ENCODE measurements at regions not wholly inside any gene's neighbourhood (a gene's known extent, or its start where the extent isn't known, plus 50 kb on each side); places are given as distances from the start of the nearest gene placed in this dataset.

DNA sequence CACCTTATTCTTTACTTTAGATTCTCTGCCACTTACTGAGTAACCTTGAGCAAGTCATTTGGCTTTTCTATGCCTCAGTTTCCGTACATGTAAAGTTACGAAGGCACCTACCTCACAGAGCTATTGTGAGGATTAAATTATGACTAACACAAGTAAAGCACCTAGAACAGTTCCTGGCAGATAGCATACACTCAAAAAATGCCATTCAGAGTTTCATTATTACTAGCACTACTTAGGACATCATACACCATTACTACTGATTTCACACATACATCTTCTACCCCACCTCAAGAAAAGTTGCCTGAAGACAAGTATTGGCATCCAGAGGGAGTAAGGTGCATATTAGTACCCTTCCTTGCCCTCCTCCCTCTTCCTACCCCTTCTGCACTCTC, 107.8 kb downstream of the OGFRL1 start:
- no peak for DNase-seq (ENCODE audit: low read depth)

GRCh38 chr6:71399279-71399678, 110.7 kb downstream of the OGFRL1 start:
- DNase-seq (ENCODE audit: low read depth) = no peak

DNA sequence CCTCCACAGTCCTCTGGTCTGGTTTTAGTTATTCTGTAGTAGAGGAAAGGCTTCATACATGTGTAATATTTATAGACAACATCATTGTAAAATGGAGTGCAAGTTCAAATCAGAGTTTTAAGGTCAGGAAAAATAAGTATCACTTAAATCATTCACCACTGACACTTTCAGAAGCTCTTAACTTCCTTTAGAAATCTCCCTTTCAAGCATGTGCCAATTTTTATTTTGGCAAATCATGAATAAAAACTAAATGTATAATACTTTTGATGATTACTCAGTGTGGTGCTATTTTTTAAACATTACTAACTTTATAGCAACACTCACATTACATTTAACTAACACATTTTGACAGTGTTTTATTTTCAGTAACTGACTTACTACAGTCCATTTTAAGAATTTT, 112.2 kb downstream of the OGFRL1 start:
- no peak for DNase-seq (ENCODE audit: low read depth)

DNA sequence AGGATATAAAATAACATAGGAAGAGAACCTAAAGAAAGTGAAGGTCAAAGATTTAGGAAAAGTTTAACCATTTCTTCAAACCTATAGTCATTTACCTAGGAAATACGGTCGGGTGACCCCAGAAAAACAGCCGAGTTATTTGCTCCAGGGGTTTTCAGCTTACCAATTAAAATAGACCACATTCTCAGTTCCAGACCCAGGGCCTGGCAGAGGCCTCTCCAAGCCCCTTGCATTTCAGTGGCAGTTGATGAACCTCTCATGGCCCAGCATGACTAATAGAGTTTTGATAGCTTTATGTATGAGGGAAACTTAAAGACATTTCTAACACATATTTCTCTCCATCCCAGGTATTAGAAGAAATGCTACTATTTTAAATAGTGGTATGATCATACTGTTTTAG, 113.5 kb downstream of the OGFRL1 start:
- no peak for DNase-seq (ENCODE audit: low read depth)

DNA sequence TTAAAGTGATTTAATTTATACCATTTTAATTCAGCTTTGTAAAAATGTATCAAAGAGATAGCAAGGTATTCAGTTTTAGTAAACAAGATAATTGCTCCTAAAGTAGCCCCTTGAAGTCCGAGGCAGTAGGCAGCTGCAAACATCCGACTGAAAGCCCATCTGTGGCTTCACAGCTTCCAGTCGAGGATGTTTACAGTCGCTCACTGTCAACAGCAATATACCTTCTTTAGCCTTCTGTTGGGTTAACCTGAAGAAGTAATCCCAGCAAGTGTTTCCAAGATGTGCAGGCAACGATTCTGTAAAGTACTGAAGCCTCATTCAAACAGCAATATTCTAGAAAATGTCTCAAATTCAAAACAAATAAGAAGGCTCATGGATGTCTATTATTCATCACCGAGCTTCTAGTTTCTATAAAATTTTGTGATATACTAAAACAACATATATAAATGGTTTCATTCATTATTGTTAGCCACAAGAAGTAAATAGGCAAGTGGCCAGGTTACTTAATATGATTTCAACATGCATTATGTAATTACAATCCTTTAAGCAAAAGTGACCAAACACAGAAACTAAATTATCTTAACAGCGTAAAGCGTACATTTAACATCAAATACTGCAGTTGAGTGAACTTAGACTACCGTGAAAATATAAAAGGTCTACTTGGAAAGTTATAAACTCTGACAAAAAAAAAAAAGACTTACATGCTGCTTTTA, 115.0 kb downstream of the OGFRL1 start:
- no peak for DNase-seq (ENCODE audit: low read depth)

- no peak for DNase-seq (ENCODE audit: low read depth)
Observed at GRCh38 chr6:71404145-71404966, 115.7 kb downstream of the OGFRL1 start.

- DNase-seq (ENCODE audit: low read depth) = no peak
Observed at GRCh38 chr6:71404967-71405278, 116.3 kb downstream of the OGFRL1 start.

- DNase-seq (ENCODE audit: low read depth) = no peak
Observed at GRCh38 chr6:71405416-71405815, 116.8 kb downstream of the OGFRL1 start.

DNA sequence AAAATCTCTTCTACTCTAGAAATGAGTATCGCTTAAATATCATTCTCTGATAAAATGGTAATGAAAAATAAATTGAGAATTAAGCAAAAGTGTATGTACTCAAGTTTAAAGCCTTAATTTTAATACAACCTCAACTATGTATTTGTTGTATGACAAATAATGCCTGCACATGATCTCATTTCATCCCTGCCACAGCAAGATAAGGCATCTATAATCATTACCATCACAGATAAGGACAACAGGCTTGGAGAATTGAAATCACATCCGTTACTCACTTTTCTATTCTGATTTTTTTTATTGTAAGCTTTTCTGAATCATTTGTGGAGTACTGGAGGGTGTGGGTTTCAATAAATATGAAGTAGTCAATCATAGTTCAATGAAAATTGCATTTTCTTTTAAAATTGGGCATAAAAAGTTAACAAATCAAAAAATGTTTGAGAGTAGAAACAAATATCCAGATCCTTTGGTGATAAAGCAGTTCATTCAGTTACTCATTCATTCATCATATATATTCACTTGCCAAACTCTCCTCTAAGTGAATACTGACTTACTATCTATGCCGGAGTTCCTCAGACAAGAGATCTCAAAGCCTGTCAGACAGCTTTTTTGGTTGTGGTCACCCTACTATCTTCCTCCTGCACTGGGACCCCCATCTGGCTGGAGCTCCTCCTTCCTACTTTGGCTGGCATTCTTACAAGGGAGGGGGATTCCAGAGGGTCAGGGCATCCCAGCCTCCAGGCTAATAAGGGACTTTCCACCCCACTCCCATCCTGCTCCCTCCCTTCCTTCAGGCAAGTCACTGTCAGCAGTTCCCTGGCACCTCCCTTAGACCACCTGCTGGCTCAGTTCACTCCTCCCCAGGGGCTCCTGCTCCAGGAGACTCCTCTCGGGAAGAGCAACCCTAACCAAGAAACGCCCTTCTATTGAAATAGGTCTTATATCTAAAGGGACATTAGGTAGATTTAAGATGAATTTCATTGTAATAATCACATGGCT, 118.6 kb downstream of the OGFRL1 start:
- DNase-seq (ENCODE audit: low read depth) = no peak

DNA sequence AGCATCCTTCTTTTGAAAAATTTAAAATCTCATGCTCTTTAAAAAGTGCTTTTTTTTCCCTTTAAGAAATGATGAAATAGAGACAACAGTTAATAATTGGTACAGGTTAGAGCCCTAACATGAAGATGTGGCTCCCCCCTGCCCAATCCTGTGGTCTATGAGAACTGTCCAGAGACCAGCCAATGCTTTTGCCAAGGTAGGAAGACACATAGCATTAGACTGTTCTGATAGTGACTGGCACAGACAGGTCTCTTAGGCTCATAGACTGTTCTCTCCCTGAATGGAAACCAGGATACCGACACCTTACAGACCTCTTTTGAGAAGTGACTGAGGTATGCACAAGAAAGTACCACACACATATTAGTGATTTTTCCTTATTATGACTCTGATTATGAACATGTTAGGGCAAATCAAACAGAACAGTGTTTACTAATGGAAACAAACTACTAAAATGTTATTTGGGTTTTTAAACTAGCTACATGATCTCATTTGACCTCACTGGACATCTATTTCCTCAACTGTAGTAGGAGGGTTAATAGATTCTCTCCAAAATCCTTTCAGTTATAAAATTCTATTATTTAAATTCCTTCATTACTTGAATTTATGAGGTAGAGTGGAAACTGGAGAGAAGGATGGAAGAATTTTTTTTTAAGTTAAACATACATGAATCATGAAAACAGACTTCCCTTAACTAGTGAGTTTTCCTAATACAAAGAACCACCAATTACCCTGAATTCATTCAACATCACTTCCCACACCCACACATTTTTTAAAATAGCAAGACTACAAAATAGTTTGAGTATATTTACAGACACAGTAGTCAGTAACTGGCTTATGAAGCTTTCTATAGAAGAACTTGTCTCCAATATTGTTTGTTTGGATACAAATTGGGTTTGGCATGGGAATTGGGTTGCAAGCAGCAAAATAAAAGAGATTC, 120.4 kb downstream of the OGFRL1 start:
- no peak for DNase-seq (ENCODE audit: low read depth)

- no peak for DNase-seq (ENCODE audit: low read depth)
Observed at GRCh38 chr6:71410164-71410566, 121.6 kb downstream of the OGFRL1 start.

GRCh38 chr6:71410681-71411080, 122.1 kb downstream of the OGFRL1 start:
- no peak for DNase-seq (ENCODE audit: low read depth)

GRCh38 chr6:71411882-71412281, 123.3 kb downstream of the OGFRL1 start:
- DNase-seq (ENCODE audit: low read depth) = no peak

- no peak for DNase-seq (ENCODE audit: low read depth)
Observed at GRCh38 chr6:71412559-71413140, 124.0 kb downstream of the OGFRL1 start.

- DNase-seq (ENCODE audit: low read depth) = no peak
Observed at GRCh38 chr6:71414486-71414885, 125.9 kb downstream of the OGFRL1 start.

- no peak for DNase-seq (ENCODE audit: low read depth)
Observed at GRCh38 chr6:71419217-71420094, 130.8 kb downstream of the OGFRL1 start.

GRCh38 chr6:71420095-71420692, 131.6 kb downstream of the OGFRL1 start:
- DNase-seq (ENCODE audit: low read depth) = no peak

DNA sequence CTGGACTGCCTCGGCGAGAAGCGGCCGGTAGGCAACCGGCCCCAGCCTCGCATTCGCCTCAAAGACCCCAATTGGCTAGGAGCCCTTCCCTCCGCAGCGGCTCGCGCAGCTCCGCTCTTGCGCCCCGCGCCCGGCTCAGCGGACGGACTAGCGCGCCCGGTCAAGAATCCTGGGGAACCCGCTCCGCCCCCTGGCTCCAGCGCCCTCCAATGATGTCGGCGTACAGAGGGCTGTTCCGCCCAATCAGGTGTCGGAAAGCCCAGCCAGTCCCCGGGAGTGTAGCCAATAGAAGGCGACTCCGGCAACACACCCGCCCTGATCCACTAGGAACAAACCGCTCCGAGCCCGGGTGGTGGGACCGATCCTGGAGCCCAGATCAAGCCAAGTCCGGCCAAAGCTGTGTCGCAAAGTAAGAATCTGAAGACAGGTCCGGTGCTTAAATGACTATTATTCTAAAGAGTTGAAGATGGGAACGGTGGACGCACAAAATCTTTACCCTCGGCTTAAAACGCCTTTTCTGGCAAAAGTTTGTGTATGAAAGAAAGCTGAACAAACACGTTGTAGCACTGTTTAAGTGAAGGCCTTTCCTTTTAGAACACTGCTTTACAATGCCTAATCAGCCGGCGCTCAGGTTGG, 132.2 kb downstream of the OGFRL1 start:
- DNase-seq (ENCODE audit: low read depth) = peak; percentile 4

DNA sequence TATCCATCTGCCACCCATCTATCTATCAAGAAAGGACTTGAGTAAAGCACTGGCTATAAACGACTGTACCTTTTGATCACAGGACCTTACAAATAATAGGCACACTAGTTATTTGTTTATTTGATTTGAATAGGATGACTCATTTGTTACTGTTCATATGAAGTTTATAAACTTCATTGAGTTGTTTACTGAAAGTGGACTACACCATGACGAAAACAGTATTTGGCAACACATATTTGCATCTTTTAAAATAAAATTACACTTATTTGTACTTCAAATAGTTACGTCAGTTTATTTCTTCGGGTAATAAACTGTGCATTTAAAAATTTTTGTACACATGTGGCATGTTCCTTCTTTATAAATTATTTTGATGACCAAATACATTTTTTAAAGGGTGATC, 133.0 kb downstream of the OGFRL1 start:
- no peak for DNase-seq (ENCODE audit: low read depth)

All from activated T-cell treated with anti-CD3 and anti-CD28 coated beads for 24 hours (primary cell).